H9 (cell line): ENCODE measurements at regions not wholly inside any gene's neighbourhood (a gene's known extent, or its start where the extent isn't known, plus 50 kb on each side); places are given as distances from the start of the nearest gene placed in this dataset.
"Not testable (repeated sequence)": the region's sequence is repeated elsewhere in the genome, so short reads cannot be mapped to it uniquely, and the experiment has no call there.

Experiments
- DNase-seq: peaks from one replicate; pipeline ENCODE4 v3.0.0-alpha.2; 2017
- H2AFZ ChIP-seq: one replicate; pipeline ENCODE4 v1.6.1; 2013; ENCODE audit warnings: mild to moderate bottlenecking, low read length, control low read depth, moderate library complexity
- H2AK5ac ChIP-seq: 2 replicates; pipeline ENCODE4 v1.6.1; 2013; ENCODE audit warnings: low read length, control low read depth, mixed read lengths; ENCODE audit not compliant: insufficient read length
- H2BK120ac ChIP-seq: one replicate; pipeline ENCODE4 v1.6.1; 2013; ENCODE audit warnings: low read depth, mild to moderate bottlenecking, low read length, control low read depth, inconsistent platforms; ENCODE audit not compliant: poor library complexity, severe bottlenecking
- H2BK12ac ChIP-seq: 2 replicates; pipeline ENCODE4 v1.6.1; 2013; ENCODE audit warnings: low read length, control low read depth, mixed read lengths, low read depth; ENCODE audit not compliant: insufficient read length
- H2BK15ac ChIP-seq: 2 replicates; pipeline ENCODE4 v1.6.1; 2013; ENCODE audit warnings: low read depth, low read length, control low read depth
- H2BK20ac ChIP-seq: one replicate; pipeline ENCODE4 v1.6.1; 2013; ENCODE audit warnings: low read depth, mild to moderate bottlenecking, low read length, control low read depth, inconsistent platforms; ENCODE audit not compliant: poor library complexity, severe bottlenecking
- H2BK5ac ChIP-seq: 2 replicates; pipeline ENCODE4 v1.6.1; 2013; ENCODE audit warnings: low read length, control low read depth, mixed read lengths; ENCODE audit not compliant: insufficient read length
- H3K14ac ChIP-seq: 2 replicates; pipeline ENCODE4 v1.6.1; 2013; ENCODE audit warnings: low read length, control low read depth; ENCODE audit not compliant: insufficient read depth
- H3K18ac ChIP-seq: 2 replicates; pipeline ENCODE4 v1.6.1; 2013; ENCODE audit warnings: low read depth, mild to moderate bottlenecking, mixed read lengths, low read length, control low read depth; ENCODE audit not compliant: insufficient read length
- H3K23ac ChIP-seq: 2 replicates; pipeline ENCODE4 v1.6.1; 2013; ENCODE audit warnings: low read length, control low read depth, mixed read lengths, low read depth; ENCODE audit not compliant: insufficient read length
- H3K23me2 ChIP-seq: 2 replicates; pipeline ENCODE4 v1.6.1; 2013; ENCODE audit warnings: low read depth, mild to moderate bottlenecking, mixed read lengths, low read length, control low read depth; ENCODE audit not compliant: insufficient read length, poor library complexity, severe bottlenecking
- H3K27ac ChIP-seq: 2 replicates; pipeline ENCODE4 v1.5.1; 2013; ENCODE audit warnings: low read length, control low read depth, mixed read lengths, low read depth; ENCODE audit not compliant: insufficient read length
- H3K27me3 ChIP-seq: 2 replicates; pipeline ENCODE4 v1.6.1; 2013; ENCODE audit warnings: low read length, control low read depth, inconsistent platforms; ENCODE audit not compliant: insufficient read depth
- H3K4ac ChIP-seq: 2 replicates; pipeline ENCODE4 v1.6.1; 2013; ENCODE audit warnings: low read depth, mild to moderate bottlenecking, control low read depth, inconsistent platforms, low read length, moderate library complexity
- H3K4me1 ChIP-seq: 2 replicates; pipeline ENCODE4 v1.6.1; 2013; ENCODE audit warnings: low read length, control low read depth, inconsistent platforms; ENCODE audit not compliant: insufficient read depth
- H3K4me2 ChIP-seq: 2 replicates; pipeline ENCODE4 v1.6.1; 2013; ENCODE audit warnings: low read length, control low read depth, mixed read lengths; ENCODE audit not compliant: insufficient read length, insufficient read depth
- H3K56ac ChIP-seq: 2 replicates; pipeline ENCODE4 v1.6.1; 2013; ENCODE audit warnings: low read depth, mild to moderate bottlenecking, mixed read lengths, low read length, control low read depth; ENCODE audit not compliant: insufficient read length
- H3K79me1 ChIP-seq: 2 replicates; pipeline ENCODE4 v1.6.1; 2013; ENCODE audit warnings: low read depth, mild to moderate bottlenecking, moderate library complexity, low read length, control low read depth, inconsistent platforms; ENCODE audit not compliant: insufficient read depth, poor library complexity, severe bottlenecking
- H3K79me2 ChIP-seq: 2 replicates; pipeline ENCODE4 v1.6.1; 2013; ENCODE audit warnings: low read length, control low read depth, inconsistent platforms; ENCODE audit not compliant: insufficient read depth
- H3K9ac ChIP-seq: 2 replicates; pipeline ENCODE4 v1.6.1; 2013; ENCODE audit warnings: low read length, control low read depth, mixed read lengths; ENCODE audit not compliant: insufficient read length; ENCODE audit errors: extremely low read depth
- H3K9me3 ChIP-seq: one replicate; pipeline ENCODE4 v1.6.1; 2013; ENCODE audit warnings: low read depth, low read length, inconsistent platforms; ENCODE audit not compliant: control insufficient read depth
- H3T11ph ChIP-seq: one replicate; pipeline ENCODE4 v1.6.1; 2013; ENCODE audit warnings: mild to moderate bottlenecking, low read length, control low read depth, inconsistent platforms
- H4K20me1 ChIP-seq: one replicate; pipeline ENCODE4 v1.6.1; 2013; ENCODE audit not compliant: control insufficient read depth, insufficient read length, insufficient read depth
- H4K5ac ChIP-seq: 2 replicates; pipeline ENCODE4 v1.6.1; 2013; ENCODE audit warnings: low read depth, mild to moderate bottlenecking, mixed read lengths, low read length, control low read depth; ENCODE audit not compliant: insufficient read length
- H4K8ac ChIP-seq: replicated peaks from 2 replicates; pipeline ENCODE4 v1.6.1; 2013; ENCODE audit warnings: low read length, control low read depth, mixed read lengths, low read depth; ENCODE audit not compliant: insufficient read length
- H4K91ac ChIP-seq: 2 replicates; pipeline ENCODE4 v1.6.1; 2013; ENCODE audit warnings: low read depth, mild to moderate bottlenecking, moderate library complexity, mixed read lengths, low read length, control low read depth; ENCODE audit not compliant: insufficient read length
- H3K27ac Mint-ChIP-seq, 3 experiments: 2 replicates in 2 of 3; 3 replicates in 1 of 3; pipeline ENCODE4 v1.8.0; 2020 to 2021; ENCODE audit warnings: mixed read lengths in 3 of 3, mild to moderate bottlenecking in 1 of 3, moderate library complexity in 1 of 3
- H3K27me3 Mint-ChIP-seq: 2 replicates; pipeline ENCODE4 v1.8.0; 2021; ENCODE audit warnings: low read depth, mild to moderate bottlenecking, moderate library complexity, mixed read lengths
- H3K36me3 Mint-ChIP-seq, 3 experiments: 2 replicates in 2 of 3; 3 replicates in 1 of 3; pipeline ENCODE4 v1.8.0; 2020 to 2021; ENCODE audit warnings: low read depth in 3 of 3, mixed read lengths in 3 of 3; ENCODE audit not compliant: insufficient read depth in 1 of 3
- H3K4me1 Mint-ChIP-seq, 2 experiments: 2 replicates each; pipeline ENCODE4 v1.8.0; 2020; ENCODE audit warnings: mixed read lengths in 2 of 2
- H3K4me3 Mint-ChIP-seq, 2 experiments: 2 replicates in 1 of 2; 3 replicates in 1 of 2; pipeline ENCODE4 v1.8.0; 2020 to 2021; ENCODE audit warnings: mild to moderate bottlenecking in 2 of 2, mixed read lengths in 2 of 2, moderate library complexity in 1 of 2
- H3K9me3 Mint-ChIP-seq, 2 experiments: 2 replicates in 1 of 2; 3 replicates in 1 of 2; pipeline ENCODE4 v1.8.0; 2020; ENCODE audit warnings: mild to moderate bottlenecking in 2 of 2, mixed read lengths in 2 of 2, moderate library complexity in 1 of 2
- CTCF ChIP-seq: fragments of 200-600 bp; sonication (generic); conservative IDR thresholded peaks from 3 replicates; pipeline ENCODE4 v1.8.0; 2021; ENCODE audit warnings: antibody characterized with exemption, mild to moderate bottlenecking
- WGBS: extraction: QIAGEN DNeasy Blood & Tissue Kit; methylation state at CpG from one replicate; pipeline ENCODE4 v1.1.7; 2013; ENCODE audit warnings: missing lambda C conversion rate, low lambda C conversion rate, mixed read lengths; ENCODE audit not compliant: insufficient read length; ENCODE audit errors: extremely low coverage; 5-methylcytosine and 5-hydroxymethylcytosine counted together

GRCh38 chr14:106115401-106115800 lies 589.0 kb downstream of the TMEM121 start:
- Histone ChIP-seq H3K23ac (no peak overlapping the region), H2AFZ (no peak overlapping the region), H3K4ac (no peak overlapping the region), H4K20me1 (no peaks in the 10 kb centered on the region), H2BK15ac (no peak overlapping the region), H2BK20ac (no peak overlapping the region), H3K79me2 (peaks cover 2% of the 10 kb centered on the region; the same call in 1 of the 2 replicates), H2BK5ac (no peak overlapping the region), H3K79me1 (no peaks in the 10 kb centered on the region), H2BK12ac (no peak overlapping the region), H3K27me3 (no peaks in the 10 kb centered on the region), H3K23me2 (no peaks in the 10 kb centered on the region), H3K9ac (no peak overlapping the region), H3K18ac (no peak overlapping the region), H3K56ac (no peak overlapping the region), H3K14ac (no peak overlapping the region), H3K9me3 (peaks cover 36% of the 10 kb centered on the region), H4K8ac (no peak overlapping the region), H2AK5ac (no peak overlapping the region), H2BK120ac (no peak overlapping the region), H3K4me2 (no peak overlapping the region), H4K91ac (no peak overlapping the region), H3T11ph (no peak overlapping the region), H4K5ac (no peak overlapping the region), H3K27ac (no peak overlapping the region), H3K4me1 (no peaks in the 10 kb centered on the region)
- Mint-ChIP-seq H3K27me3 (no peaks in the 10 kb centered on the region), H3K4me3 (no peak overlapping the region), H3K4me1 (no peaks in the 10 kb centered on the region), H3K27ac (no peak overlapping the region), H3K9me3 (peaks cover 64 to 70% of the 10 kb centered on the region in 2 experiments), H3K36me3 (peaks cover 2 to 13% (median 10%) of the 10 kb centered on the region in 3 experiments; a peak in 6 of 7 replicates)
- no peak for DNase-seq
- WGBS: no CpG with 5 or more reads among the region's 4 CpGs
- no peak for TF ChIP-seq CTCF

DNA sequence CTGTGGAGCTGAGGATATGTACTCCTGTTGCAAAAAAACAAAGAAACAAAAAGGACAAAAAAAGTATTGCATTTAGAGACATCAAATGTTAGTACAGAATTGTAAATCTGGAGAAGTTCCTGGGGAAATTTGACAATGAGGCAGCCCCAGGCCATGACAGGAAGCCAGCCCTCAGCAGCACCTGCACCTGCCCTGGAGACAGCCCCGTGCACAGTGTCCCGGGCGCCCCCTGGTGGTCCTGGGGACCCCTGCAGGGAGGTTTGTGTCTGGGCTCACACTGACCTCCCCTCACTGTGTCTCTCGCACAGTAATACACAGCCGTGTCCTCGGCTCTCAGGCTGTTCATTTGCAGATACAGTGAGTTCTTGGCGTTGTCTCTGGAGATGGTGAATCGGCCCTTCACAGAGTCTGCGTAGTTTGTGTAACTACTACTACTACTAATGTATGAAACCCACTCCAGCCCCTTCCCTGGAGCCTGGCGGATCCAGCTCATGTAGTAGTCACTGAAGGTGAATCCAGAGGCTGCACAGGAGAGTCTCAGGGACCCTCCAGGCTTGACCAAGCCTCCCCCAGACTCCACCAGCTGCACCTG lies 590.1 kb downstream of the TMEM121 start:
- not testable (repeated sequence) for H2BK5ac ChIP-seq, H3K27ac Mint-ChIP-seq, H3K23ac ChIP-seq, H3T11ph ChIP-seq, H3K79me2 ChIP-seq, H3K79me1 ChIP-seq, H3K18ac ChIP-seq, H2AFZ ChIP-seq, H3K27me3 ChIP-seq, H3K56ac ChIP-seq, H2AK5ac ChIP-seq, H3K4me2 ChIP-seq, H3K27ac ChIP-seq, H4K91ac ChIP-seq, H2BK120ac ChIP-seq, H2BK20ac ChIP-seq, H2BK15ac ChIP-seq, H3K4ac ChIP-seq, H3K9ac ChIP-seq, H3K27me3 Mint-ChIP-seq, H4K20me1 ChIP-seq, H3K4me1 ChIP-seq, H3K14ac ChIP-seq, H4K8ac ChIP-seq, H3K4me1 Mint-ChIP-seq, DNase-seq, H2BK12ac ChIP-seq, H3K4me3 Mint-ChIP-seq, H3K23me2 ChIP-seq, H4K5ac ChIP-seq
- H3K9me3 ChIP-seq: peaks cover 44% of the 10 kb centered on the region
- no CpG with 5 or more reads among the region's 10 CpGs for WGBS
- Mint-ChIP-seq H3K9me3 (peaks cover 67 to 72% of the 10 kb centered on the region in 2 experiments), H3K36me3 (peaks cover 7 to 18% (median 15%) of the 10 kb centered on the region in 3 experiments)
